Lower leg skin (tissue), 4 donors: ENCODE measurements at regions not wholly inside any gene's neighbourhood (a gene's known extent, or its start where the extent isn't known, plus 50 kb on each side); places are given as distances from the start of the nearest gene placed in this dataset.

Experiments
- DNase-seq, 2 donors: peaks; one replicate each; pipeline ENCODE4 v3.0.0-alpha.2; 2019; ENCODE audit warnings: low spot score in 2 of 2
- H3K4me3 ChIP-seq: fragments of 200-600 bp; sonication (generic); 2 replicates; pipeline ENCODE4 v1.5.1; 2017; ENCODE audit warnings: mild to moderate bottlenecking, low read depth; ENCODE audit not compliant: poor library complexity, severe bottlenecking
- POLR2A ChIP-seq, 2 donors: fragments of 450-650 bp; IDR thresholded peaks; one replicate each; pipeline ENCODE4 v1.6.1; 2016 to 2017; ENCODE audit warnings: antibody characterized with exemption in 2 of 2, mild to moderate bottlenecking in 1 of 2, moderate library complexity in 1 of 2
- WGBS, 2 donors: methylation state at CpG; one replicate each; pipeline ENCODE4 v1.1.5; 2018; 5-methylcytosine and 5-hydroxymethylcytosine counted together
- intact Hi-C: fragments of 100-400 bp; cut with DNase I; formaldehyde crosslinking; loops from one replicate; pipeline ENCODE4 v1.15.0; 2023; ENCODE audit warnings: low total_unique reads
- TF ChIP-seq, protein P1 (sequence below), 3 donors: fragments of 450-650 bp; IDR thresholded peaks; one replicate each; pipeline ENCODE4 v1.5.1; 2016; ENCODE audit warnings: antibody characterized with exemption in 3 of 3, mild to moderate bottlenecking in 3 of 3, moderate library complexity in 2 of 3

DNA sequence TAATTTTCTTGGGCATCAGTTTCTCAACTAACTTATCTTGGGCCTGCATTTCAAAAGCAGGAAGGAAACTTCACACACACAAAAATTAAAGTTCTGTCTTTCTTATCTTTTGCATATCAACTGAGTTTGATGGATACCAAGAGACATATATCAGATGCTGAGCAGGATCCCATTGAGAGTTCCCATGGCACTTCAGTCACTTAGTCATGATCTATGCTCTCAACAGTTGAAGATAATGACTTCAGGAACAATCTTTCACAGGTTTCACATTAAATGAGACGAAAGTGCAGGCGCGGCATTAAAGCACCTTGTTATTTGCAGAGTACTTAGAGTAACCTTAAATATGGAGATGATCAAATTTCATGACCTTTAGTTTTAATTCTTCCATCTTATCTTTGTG, 2139.8 kb upstream of the CELF4 start:
- no peak for DNase-seq
- no peak for TF ChIP-seq POLR2A (IDR thresholded peaks at IDR 0.05)
- TF ChIP-seq, protein P1, sequence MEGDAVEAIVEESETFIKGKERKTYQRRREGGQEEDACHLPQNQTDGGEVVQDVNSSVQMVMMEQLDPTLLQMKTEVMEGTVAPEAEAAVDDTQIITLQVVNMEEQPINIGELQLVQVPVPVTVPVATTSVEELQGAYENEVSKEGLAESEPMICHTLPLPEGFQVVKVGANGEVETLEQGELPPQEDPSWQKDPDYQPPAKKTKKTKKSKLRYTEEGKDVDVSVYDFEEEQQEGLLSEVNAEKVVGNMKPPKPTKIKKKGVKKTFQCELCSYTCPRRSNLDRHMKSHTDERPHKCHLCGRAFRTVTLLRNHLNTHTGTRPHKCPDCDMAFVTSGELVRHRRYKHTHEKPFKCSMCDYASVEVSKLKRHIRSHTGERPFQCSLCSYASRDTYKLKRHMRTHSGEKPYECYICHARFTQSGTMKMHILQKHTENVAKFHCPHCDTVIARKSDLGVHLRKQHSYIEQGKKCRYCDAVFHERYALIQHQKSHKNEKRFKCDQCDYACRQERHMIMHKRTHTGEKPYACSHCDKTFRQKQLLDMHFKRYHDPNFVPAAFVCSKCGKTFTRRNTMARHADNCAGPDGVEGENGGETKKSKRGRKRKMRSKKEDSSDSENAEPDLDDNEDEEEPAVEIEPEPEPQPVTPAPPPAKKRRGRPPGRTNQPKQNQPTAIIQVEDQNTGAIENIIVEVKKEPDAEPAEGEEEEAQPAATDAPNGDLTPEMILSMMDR (IDR thresholded peaks at IDR 0.05): no peak
- H3K4me3 ChIP-seq: no peak overlapping the region
- 94 to 98% methylated on average over 3 of the region's 3 CpGs for WGBS, 2 donors
- intact Hi-C loops: no loop called here

DNA sequence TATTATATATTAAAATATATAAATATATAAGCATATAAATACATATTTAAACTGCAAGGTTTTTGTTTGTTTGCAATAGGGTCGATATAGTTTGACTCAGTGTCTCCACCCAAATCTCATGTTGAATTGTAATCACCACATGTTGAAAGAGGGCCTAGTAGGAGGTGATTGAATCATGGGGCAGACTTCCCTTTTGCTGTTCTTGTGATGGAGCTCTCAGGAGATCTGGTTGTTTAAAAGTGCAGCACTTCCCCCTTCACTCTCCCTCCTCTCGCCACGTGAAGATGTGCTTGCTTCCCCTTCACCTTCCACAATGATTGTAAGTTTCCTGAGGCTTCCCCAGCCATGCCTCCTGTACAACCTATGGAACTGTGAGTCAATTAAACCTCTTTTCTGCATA, 2137.3 kb upstream of the CELF4 start:
- no peak for DNase-seq
- H3K4me3 ChIP-seq: no peak overlapping the region
- intact Hi-C loops: no loop called here
- 80 to 86% methylated on average over 3 of the region's 3 CpGs for WGBS, 2 donors
- TF ChIP-seq, protein P1 (IDR thresholded peaks at IDR 0.05): no peak
- TF ChIP-seq POLR2A (IDR thresholded peaks at IDR 0.05): no peak

GRCh38 chr18:39701839-39702238, 2136.2 kb upstream of the CELF4 start:
- no peak for TF ChIP-seq POLR2A (IDR thresholded peaks at IDR 0.05)

GRCh38 chr18:39701055-39701783, 2135.6 kb upstream of the CELF4 start:
- DNase-seq: no peak
- 71 to 83% methylated on average over 4 of the region's 4 CpGs for WGBS, 2 donors
- TF ChIP-seq POLR2A (IDR thresholded peaks at IDR 0.05): no peak
- TF ChIP-seq, protein P1 (IDR thresholded peaks at IDR 0.05): no peak
- intact Hi-C loops: no loop called here
- no peak overlapping the region for H3K4me3 ChIP-seq

More at GRCh38 chr18:39701839-39702238, 2136.2 kb upstream of the CELF4 start:
- intact Hi-C loops: no loop called here
- WGBS, 2 donors: 68 to 80% methylated on average over 2 of the region's 2 CpGs
- no peak overlapping the region for H3K4me3 ChIP-seq
- no peak for DNase-seq

GRCh38 chr18:39699340-39699964, 2133.9 kb upstream of the CELF4 start:
- DNase-seq: no peak
- intact Hi-C loops: no loop called here
- H3K4me3 ChIP-seq: no peak overlapping the region
- 91 to 93% methylated on average over 5 of the region's 5 CpGs for WGBS, 2 donors
- no peak for TF ChIP-seq POLR2A (IDR thresholded peaks at IDR 0.05)
- TF ChIP-seq, protein P1 (IDR thresholded peaks at IDR 0.05): no peak

DNA sequence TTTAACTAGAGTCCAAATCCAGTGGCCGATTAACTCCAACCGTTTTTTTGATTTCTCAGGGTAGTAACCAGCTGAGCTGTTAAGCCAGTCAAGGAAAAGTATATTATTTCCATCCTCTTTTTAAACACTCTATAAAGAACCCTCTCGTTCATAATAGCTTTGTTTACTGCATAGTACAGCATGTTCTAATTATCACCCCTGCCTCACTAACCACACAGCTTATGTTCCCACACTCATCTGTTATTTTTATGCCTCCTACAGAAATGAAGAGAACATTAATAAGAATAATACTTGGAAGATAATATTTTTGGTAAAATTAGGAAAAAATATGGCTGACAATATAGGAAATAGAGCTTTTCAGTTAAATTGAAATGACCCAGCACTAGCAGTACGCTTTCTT, 2132.8 kb upstream of the CELF4 start:
- no peak for DNase-seq
- 59 to 63% methylated on average over 4 of the region's 4 CpGs for WGBS, 2 donors
- intact Hi-C loops: no loop called here
- no peak overlapping the region for H3K4me3 ChIP-seq
- TF ChIP-seq, protein P1 (IDR thresholded peaks at IDR 0.05): no peak
- TF ChIP-seq POLR2A (IDR thresholded peaks at IDR 0.05): no peak
